H1 (cell line): ENCODE measurements at regions not wholly inside any gene's neighbourhood (a gene's known extent, or its start where the extent isn't known, plus 50 kb on each side); places are given as distances from the start of the nearest gene placed in this dataset.

Experiments used
- ATF3 ChIP-seq: IDR thresholded peaks from 2 replicates; pipeline ENCODE4 v1.6.1; 2011; ENCODE audit warnings: low read depth, mild to moderate bottlenecking, low read length; ENCODE audit not compliant: insufficient read depth
- CHD7 ChIP-seq: fragments of 300-600 bp; sonication (generic); IDR thresholded peaks from 2 replicates; pipeline ENCODE4 v1.7.1; 2012; ENCODE audit warnings: low read length, moderate library complexity, mild to moderate bottlenecking, inconsistent platforms; ENCODE audit not compliant: insufficient replicate concordance
- EZH2 ChIP-seq: fragments of 200-600 bp; sonication (generic); IDR thresholded peaks from 2 replicates; pipeline ENCODE4 v1.7.1; 2012; ENCODE audit warnings: low read depth, mild to moderate bottlenecking, moderate library complexity, low read length, inconsistent platforms; ENCODE audit not compliant: severe bottlenecking
- MAFK ChIP-seq: IDR thresholded peaks from 2 replicates; pipeline ENCODE4 v1.6.1; 2012; ENCODE audit warnings: low read depth, mild to moderate bottlenecking, improper control_type of control experiment, low read length
- RBBP5 ChIP-seq: IDR thresholded peaks from 2 replicates; pipeline ENCODE4 v1.7.1; 2012; ENCODE audit warnings: low read depth, mild to moderate bottlenecking, inconsistent platforms, low read length, moderate library complexity, borderline replicate concordance
- SRF ChIP-seq: IDR thresholded peaks from 2 replicates; pipeline ENCODE4 v1.6.1; 2011; ENCODE audit warnings: mild to moderate bottlenecking, low read depth, low read length, moderate library complexity
- TAF1 ChIP-seq: IDR thresholded peaks from 2 replicates; pipeline ENCODE4 v1.6.1; 2011; ENCODE audit warnings: mild to moderate bottlenecking, low read depth, low read length
- TAF7 ChIP-seq: optimal IDR thresholded peaks from 2 replicates; pipeline ENCODE3; 2011; ENCODE audit warnings: low read depth, mild to moderate bottlenecking, inconsistent platforms, low read length, moderate library complexity, borderline replicate concordance

- TF ChIP-seq CHD7 (no peak), MAFK (no peak), TAF7 (no peak), EZH2 (no peak), TAF1 (no peak), ATF3 (no peak), RBBP5 (no peak), SRF (no peak)
These were observed 109.0 kb upstream of the HTR2A start (continued) for GRCh38 chr13:47005756-47006414.
